Cardiac septum (tissue), 1 donor: ENCODE measurements at regions not wholly inside any gene's neighbourhood (a gene's known extent, or its start where the extent isn't known, plus 50 kb on each side); places are given as distances from the start of the nearest gene placed in this dataset.
"Not testable (repeated sequence)": the region's sequence is repeated elsewhere in the genome, so short reads cannot be mapped to it uniquely, and the experiment has no call there.

Experiments used
- DNase-seq: peaks from one replicate; pipeline ENCODE4 v3.0.0-alpha.2; 2020; ENCODE audit warnings: low spot score
- intact Hi-C: fragments of 100-400 bp; cut with DNase I; formaldehyde crosslinking; loops from one replicate; pipeline ENCODE4 v1.14.0; 2022
- donor health status: DM: no; HTN: no; CAD: no.

DNA sequence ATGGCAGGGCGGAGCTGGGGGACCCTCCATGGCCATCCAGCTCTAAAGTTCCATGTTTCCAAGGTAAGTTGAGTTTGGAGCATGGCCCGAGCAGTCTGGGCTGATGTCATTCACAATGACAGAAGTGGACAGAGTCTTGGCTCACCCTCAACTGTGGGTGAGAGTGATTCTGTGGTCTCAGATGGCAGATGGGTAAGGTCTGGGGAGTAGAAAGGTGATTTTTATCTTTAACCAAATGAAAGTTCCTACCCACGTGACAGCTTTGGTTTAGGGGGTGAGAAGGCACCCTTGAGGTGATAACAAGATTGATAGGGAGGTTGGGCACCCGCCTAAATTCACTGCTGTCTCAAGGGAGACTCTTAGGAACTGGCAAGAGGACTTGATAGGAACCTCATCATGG, 57.6 kb upstream of the PDZD8 start:
- intact Hi-C loops, result no loop called here
- DNase-seq, result peak; percentile 19

DNA sequence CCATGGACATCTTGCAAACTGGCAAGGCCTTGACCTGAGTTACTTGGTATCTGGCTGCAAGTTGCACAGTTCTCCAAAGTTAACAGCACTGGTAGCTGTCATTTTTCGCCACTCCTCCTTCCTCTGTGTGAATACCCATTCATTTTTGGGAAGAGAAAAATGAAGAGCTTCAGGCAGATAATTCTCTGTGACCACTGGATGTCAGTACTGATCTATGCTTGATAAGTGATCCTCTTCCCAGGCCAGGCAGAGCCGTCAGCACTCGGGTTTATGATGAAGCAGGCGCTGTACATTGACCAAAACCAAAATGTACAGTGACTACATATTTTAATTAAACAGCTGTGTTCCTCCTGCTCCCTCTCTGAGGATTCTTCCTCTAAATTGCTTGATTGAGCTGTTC, 55.9 kb upstream of the PDZD8 start:
- intact Hi-C loops, result no loop called here
- DNase-seq, result no peak

GRCh38 chr10:117430535-117430934, 55.3 kb upstream of the PDZD8 start:
- DNase-seq, intact Hi-C loops: not testable (repeated sequence)

GRCh38 chr10:117429643-117430265, 54.5 kb upstream of the PDZD8 start:
- DNase-seq, result no peak
- intact Hi-C loops, result no loop called here

GRCh38 chr10:117427356-117427755, 52.1 kb upstream of the PDZD8 start:
- DNase-seq, result peak; percentile 57
- intact Hi-C loops, result no loop called here

GRCh38 chr10:117425974-117426566, 50.8 kb upstream of the PDZD8 start:
- intact Hi-C loops, result no loop called here
- peak; percentile 20 for DNase-seq

DNA sequence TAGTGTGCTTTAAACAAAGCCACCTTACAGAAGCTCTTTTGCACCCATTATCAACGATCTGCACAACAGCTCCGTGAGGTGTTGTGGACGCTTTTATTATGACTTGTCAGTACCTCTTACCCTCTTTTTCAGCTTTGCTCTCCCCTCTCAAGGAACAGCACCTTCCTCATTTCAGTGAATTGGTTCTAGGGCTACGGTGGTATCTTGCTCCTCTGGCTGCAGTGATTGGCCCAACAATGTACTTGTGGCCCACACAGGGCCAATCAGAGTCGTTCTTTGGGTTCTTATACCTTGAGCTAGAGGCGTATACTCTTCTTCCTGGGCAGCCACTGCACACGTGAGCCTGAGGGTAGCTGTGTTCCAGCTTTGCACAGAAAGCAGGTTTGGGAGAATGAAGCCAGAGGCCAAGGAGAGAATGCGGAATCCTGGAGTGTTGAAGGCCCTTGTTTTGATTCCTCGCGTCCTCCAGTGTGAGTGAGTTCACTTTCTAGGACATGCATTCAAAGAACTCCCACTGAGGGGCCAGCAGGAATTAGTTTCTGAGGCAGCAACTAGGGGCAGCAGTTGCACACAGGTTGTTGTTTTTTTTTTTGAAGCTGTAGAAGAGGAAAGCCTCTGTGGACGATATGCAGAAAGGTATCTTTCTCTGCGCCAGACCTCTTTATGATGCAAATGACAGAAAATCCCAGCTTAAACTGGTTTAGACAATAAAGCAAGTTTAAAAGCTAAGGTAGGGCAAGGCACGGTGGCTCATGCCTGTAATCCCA, 49.8 kb upstream of the PDZD8 start:
- intact Hi-C loops, result no loop called here
- DNase-seq, result peak; percentile 17
